ENCODE measurements at regions not wholly inside any gene's neighbourhood (a gene's known extent, or its start where the extent isn't known, plus 50 kb on each side); places are given as distances from the start of the nearest gene placed in this dataset.

DNA sequence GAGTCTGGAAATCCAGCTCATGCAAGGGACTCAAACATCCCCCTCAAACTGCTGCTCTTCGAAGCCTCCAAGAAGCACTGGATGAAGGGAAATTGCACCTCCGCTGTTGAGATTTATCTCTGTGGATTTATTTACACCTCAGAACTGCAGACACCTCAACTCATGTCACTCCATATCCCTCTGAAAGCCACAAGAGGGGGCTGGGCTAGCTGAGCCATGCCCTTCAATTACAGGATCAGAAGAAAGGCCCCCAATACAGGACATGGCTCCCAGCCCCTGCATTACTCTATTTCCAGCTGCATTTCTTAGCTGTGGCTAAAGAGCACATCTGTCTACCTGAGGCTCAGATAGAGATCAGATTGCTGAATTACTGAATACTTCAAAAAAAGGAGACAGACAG, 103.1 kb upstream of the DYNLRB2 start:
- TF ChIP-seq POLR2AphosphoS5 (IDR thresholded peaks at IDR 0.05) = no peak
- TF ChIP-seq CTCF (IDR thresholded peaks at IDR 0.05) = no peak
- TF ChIP-seq POLR2A (IDR thresholded peaks at IDR 0.05) = no peak
